ENCODE measurements at regions not wholly inside any gene's neighbourhood (a gene's known extent, or its start where the extent isn't known, plus 50 kb on each side); places are given as distances from the start of the nearest gene placed in this dataset.

GRCh38 chr3:127113571-127113891 lies 79.4 kb upstream of the PRR23E start (continued):
- TF ChIP-seq ZNF30 (CRISPR knock-in tag; IDR thresholded peaks at IDR 0.05) (no peak), REL (CRISPR knock-in tag; conservative IDR thresholded peaks at IDR 0.05) (no peak), MBD4 (IDR thresholded peaks at IDR 0.05; ENCODE audit: borderline replicate concordance, low read length) (no peak), PHB2 (IDR thresholded peaks at IDR 0.05; ENCODE audit: partially characterized antibody) (no peak), MZF1 (CRISPR knock-in tag; IDR thresholded peaks at IDR 0.05; ENCODE audit: borderline replicate concordance) (no peak), ISL2 (CRISPR knock-in tag; IDR thresholded peaks at IDR 0.05) (peak; percentile 68; the same call in 1 of the 2 replicates), ZNF251 (CRISPR knock-in tag; IDR thresholded peaks at IDR 0.05) (no peak), ZNF383 (CRISPR knock-in tag; IDR thresholded peaks at IDR 0.05; ENCODE audit: borderline replicate concordance) (no peak), TAF15 (IDR thresholded peaks at IDR 0.05; ENCODE audit: low read depth, low read length, poor library complexity, severe bottlenecking) (no peak), TCF7L2 (IDR thresholded peaks at IDR 0.05; ENCODE audit: low read depth, low read length) (no peak), SKI (IDR thresholded peaks at IDR 0.05; ENCODE audit: partially characterized antibody) (peak; percentile 73), SP4 (CRISPR knock-in tag; IDR thresholded peaks at IDR 0.05) (no peak), ZNF362 (CRISPR knock-in tag; IDR thresholded peaks at IDR 0.05; ENCODE audit: borderline replicate concordance) (no peak), CCDC6 (CRISPR knock-in tag; IDR thresholded peaks at IDR 0.05) (no peak), CBX2 (IDR thresholded peaks at IDR 0.05; ENCODE audit: low read depth, low read length) (no peak), CBX2 (CRISPR knock-in tag; IDR thresholded peaks at IDR 0.05; ENCODE audit: low read depth) (no peak)
- TF ChIP-seq, protein P1, sequence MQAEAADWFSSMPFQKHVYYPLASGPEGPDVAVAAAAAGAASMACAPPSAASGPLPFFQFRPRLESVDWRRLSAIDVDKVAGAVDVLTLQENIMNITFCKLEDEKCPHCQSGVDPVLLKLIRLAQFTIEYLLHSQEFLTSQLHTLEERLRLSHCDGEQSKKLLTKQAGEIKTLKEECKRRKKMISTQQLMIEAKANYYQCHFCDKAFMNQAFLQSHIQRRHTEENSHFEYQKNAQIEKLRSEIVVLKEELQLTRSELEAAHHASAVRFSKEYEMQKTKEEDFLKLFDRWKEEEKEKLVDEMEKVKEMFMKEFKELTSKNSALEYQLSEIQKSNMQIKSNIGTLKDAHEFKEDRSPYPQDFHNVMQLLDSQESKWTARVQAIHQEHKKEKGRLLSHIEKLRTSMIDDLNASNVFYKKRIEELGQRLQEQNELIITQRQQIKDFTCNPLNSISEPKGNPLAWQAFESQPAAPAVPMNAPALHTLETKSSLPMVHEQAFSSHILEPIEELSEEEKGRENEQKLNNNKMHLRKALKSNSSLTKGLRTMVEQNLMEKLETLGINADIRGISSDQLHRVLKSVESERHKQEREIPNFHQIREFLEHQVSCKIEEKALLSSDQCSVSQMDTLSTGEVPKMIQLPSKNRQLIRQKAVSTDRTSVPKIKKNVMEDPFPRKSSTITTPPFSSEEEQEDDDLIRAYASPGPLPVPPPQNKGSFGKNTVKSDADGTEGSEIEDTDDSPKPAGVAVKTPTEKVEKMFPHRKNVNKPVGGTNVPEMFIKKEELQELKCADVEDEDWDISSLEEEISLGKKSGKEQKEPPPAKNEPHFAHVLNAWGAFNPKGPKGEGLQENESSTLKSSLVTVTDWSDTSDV (CRISPR knock-in tag; IDR thresholded peaks at IDR 0.05), result no peak
- TF ChIP-seq, protein P2, sequence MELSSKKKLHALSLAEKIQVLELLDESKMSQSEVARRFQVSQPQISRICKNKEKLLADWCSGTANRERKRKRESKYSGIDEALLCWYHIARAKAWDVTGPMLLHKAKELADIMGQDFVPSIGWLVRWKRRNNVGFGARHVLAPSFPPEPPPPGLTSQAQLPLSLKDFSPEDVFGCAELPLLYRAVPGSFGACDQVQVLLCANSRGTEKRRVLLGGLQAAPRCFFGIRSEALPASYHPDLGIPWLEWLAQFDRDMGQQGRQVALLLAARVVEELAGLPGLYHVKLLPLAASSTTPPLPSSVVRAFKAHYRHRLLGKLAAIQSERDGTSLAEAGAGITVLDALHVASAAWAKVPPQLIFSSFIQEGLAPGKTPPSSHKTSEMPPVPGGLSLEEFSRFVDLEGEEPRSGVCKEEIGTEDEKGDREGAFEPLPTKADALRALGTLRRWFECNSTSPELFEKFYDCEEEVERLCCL (CRISPR knock-in tag; IDR thresholded peaks at IDR 0.05; ENCODE audit: borderline replicate concordance), result no peak
- TF ChIP-seq, protein P3, sequence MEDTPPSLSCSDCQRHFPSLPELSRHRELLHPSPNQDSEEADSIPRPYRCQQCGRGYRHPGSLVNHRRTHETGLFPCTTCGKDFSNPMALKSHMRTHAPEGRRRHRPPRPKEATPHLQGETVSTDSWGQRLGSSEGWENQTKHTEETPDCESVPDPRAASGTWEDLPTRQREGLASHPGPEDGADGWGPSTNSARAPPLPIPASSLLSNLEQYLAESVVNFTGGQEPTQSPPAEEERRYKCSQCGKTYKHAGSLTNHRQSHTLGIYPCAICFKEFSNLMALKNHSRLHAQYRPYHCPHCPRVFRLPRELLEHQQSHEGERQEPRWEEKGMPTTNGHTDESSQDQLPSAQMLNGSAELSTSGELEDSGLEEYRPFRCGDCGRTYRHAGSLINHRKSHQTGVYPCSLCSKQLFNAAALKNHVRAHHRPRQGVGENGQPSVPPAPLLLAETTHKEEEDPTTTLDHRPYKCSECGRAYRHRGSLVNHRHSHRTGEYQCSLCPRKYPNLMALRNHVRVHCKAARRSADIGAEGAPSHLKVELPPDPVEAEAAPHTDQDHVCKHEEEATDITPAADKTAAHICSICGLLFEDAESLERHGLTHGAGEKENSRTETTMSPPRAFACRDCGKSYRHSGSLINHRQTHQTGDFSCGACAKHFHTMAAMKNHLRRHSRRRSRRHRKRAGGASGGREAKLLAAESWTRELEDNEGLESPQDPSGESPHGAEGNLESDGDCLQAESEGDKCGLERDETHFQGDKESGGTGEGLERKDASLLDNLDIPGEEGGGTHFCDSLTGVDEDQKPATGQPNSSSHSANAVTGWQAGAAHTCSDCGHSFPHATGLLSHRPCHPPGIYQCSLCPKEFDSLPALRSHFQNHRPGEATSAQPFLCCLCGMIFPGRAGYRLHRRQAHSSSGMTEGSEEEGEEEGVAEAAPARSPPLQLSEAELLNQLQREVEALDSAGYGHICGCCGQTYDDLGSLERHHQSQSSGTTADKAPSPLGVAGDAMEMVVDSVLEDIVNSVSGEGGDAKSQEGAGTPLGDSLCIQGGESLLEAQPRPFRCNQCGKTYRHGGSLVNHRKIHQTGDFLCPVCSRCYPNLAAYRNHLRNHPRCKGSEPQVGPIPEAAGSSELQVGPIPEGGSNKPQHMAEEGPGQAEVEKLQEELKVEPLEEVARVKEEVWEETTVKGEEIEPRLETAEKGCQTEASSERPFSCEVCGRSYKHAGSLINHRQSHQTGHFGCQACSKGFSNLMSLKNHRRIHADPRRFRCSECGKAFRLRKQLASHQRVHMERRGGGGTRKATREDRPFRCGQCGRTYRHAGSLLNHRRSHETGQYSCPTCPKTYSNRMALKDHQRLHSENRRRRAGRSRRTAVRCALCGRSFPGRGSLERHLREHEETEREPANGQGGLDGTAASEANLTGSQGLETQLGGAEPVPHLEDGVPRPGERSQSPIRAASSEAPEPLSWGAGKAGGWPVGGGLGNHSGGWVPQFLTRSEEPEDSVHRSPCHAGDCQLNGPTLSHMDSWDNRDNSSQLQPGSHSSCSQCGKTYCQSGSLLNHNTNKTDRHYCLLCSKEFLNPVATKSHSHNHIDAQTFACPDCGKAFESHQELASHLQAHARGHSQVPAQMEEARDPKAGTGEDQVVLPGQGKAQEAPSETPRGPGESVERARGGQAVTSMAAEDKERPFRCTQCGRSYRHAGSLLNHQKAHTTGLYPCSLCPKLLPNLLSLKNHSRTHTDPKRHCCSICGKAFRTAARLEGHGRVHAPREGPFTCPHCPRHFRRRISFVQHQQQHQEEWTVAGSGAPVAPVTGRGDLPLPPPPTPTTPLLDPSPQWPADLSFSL (CRISPR knock-in tag; IDR thresholded peaks at IDR 0.05), result no peak
